Colon (tissue), 2 donors: ENCODE measurements at regions not wholly inside any gene's neighbourhood (a gene's known extent, or its start where the extent isn't known, plus 50 kb on each side); places are given as distances from the start of the nearest gene placed in this dataset.
A peak's percentile ranks its signal among the peaks of the same experiment; 100 is the strongest.
"Not testable (repeated sequence)": the region's sequence is repeated elsewhere in the genome, so short reads cannot be mapped to it uniquely, and the experiment has no call there.

Experiments used
- FAIRE-seq: peaks from 2 replicates; lab custom pipeline; 2012; peaks lifted over from hg19 to GRCh38; lab: Jason Lieb, UNC
- donor health status: control.
- donor health status: control.

DNA sequence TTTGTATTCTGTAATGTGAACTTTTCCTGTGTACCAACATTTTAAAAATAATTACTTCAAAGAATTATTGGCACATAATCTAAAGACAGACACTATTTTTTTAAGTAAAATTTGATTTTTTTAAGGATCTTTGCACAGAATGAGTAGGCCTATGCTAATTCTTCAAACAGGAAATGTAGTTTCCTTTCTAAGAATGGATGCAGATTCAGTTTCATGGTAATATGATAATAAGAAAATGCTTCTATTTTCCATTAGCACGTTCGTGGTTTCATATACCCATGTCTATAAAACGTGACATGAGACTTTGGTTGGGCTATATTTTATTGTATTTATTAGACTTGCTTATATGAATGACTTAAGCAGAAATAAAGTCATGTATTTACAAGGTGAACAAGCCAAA, 191.8 kb upstream of the RBBP8 start:
- no peak for FAIRE-seq

GRCh38 chr18:22742409-22742808, 190.7 kb upstream of the RBBP8 start:
- no peak for FAIRE-seq

- FAIRE-seq, result no peak
Measured at GRCh38 chr18:22745966-22746365, 187.2 kb upstream of the RBBP8 start.

- no peak for FAIRE-seq
Measured at GRCh38 chr18:22752014-22752413, 181.1 kb upstream of the RBBP8 start.

DNA sequence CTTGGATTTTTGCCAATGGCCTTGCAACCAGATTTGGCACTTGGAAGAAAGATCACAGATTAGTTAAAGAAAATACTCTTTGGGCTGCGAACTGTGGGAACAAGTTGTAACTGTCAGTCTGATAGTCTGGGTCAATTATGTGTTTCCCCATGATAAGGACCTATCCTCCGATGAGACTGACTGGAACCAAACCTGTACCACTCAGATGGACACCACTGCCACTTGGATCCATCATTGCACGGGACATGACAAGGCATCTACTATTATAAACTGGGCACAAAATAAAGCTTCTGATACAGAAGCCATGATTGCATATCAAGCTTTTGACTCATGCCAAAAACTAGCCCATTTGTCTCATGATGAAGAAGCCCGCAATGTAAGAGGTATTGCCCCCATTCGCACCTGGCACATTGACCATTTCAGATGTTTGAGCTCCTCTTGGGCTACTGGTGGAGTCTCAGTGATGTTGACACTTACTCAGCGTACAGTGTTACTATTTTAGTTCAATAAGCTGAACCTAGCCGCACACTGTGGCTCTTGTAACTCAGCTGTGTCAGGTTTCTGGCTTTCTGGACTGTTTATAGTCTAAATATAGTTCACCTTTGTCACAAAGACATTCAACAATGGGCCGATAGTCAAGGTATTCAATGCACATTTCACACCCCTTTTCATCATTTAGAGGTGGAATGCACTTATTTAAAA, 179.8 kb upstream of the RBBP8 start:
- no peak for FAIRE-seq

GRCh38 chr18:22764005-22764404, 169.1 kb upstream of the RBBP8 start:
- not testable (repeated sequence) for FAIRE-seq

DNA sequence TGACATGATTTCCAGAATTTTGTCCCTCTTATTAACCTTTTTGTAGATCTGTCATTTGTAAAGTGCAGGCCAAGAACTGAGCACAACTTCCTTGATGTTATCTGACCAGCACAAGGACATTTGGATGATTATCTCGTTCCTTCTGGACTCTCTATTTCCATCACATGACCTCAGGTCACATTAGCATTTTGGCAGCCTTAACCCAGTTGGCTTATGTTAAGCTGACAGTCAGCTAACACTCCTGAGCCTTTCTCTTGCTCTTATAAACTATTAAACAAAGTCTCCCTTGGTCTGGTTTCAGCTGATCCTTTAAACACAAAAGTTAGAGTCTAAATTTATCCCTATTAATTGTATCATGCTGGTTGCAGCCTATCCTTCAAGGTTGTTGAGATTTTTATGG, 167.2 kb upstream of the RBBP8 start:
- no peak for FAIRE-seq

- FAIRE-seq, result no peak
Measured at GRCh38 chr18:22767653-22768052, 165.5 kb upstream of the RBBP8 start.

- FAIRE-seq, result no peak
Measured at GRCh38 chr18:22773944-22774343, 159.2 kb upstream of the RBBP8 start.

DNA sequence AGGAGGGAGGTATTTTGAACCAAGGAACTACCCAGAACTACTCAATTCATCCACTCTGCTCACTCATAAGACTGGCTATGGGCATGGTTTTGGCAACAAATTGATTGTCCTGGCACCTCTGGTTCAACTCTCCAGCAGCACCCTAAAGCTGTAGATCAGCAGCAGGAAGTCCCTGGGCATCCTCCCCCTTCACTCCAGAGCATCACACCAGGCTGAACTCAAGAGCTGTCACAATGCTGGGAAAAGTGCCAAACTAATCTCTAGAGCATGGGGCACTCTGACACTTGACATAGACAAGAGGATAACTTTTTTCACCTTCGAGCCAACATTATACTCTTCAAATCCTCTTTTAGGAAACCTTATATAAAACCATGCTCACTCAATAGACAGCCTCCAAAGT, 154.1 kb upstream of the RBBP8 start:
- FAIRE-seq, result no peak

- FAIRE-seq, result no peak
Measured at GRCh38 chr18:22783245-22783644, 149.9 kb upstream of the RBBP8 start.

DNA sequence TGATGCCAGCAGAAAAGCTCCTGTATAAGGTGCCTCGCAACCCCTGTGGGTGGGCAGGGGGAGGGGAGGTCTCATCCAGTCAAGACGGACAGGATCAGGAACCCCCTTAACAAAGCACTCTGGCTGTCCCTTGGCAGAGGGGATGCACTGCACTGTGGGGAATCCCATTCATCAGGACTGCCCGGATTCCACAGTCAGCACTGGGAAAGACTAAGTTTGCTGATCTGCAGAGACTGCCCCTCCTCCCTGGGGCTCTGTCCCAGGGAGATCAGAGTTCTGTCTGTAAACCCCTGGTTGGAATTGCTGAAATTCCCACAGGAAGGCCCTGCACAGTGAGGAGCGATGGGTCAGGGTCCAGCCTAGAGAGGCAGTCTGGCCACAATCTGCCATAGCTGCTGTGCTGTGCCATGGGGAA, 149.5 kb upstream of the RBBP8 start:
- FAIRE-seq, result no peak

DNA sequence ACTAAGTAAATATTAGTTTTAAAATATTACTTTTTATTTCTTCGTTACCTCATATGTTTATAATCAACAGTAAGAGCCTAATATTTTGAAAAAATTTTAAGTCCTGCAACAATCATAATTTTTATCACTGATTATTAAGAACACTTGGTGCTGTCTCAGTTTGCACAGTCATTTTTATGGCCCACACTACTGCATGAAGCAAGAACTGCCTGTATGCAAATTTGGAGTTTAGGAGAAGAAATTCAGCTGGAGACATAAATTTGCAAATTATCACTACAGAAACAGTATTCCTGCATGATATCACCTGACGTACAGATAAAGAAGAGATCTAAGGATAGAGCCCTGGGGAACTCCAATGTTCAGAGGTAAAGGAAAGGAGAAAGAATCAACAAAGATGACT, 144.1 kb upstream of the RBBP8 start:
- FAIRE-seq, result no peak

GRCh38 chr18:22789600-22789999, 143.5 kb upstream of the RBBP8 start:
- no peak for FAIRE-seq

DNA sequence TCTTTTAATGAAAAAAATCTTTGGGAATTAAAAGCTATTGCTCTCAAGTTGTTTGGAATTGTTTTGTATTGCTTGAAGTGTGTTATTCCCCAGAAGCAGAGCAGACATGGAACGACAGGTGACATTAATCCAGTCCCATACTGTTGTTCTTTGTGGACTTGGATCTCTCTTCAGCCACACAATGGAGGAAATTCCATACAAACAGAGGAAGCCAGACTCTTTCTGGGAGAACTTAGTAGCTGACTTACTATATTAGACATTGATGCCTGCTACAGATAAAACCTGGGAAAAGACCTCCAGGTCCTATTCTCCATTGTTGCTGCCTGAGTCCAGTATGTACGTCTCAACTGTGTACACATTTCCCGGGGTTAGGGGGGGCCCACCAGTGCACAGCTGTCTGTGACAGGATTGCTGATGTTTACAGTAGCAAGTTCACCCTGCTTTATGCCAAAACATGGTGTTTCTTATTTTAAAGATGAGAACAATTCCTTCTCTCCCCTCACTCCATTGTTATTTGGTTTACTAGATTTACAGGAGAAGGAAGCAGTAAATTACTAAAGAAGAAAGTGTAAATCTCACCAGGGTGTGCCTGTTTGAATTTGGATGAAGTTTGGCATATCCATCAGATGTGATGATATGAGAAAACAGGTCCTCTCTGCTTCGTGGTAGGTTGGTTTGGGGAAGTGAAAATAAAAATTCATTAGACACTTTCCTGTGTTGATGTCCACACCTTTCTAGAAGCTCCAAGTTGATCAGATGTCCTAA, 142.4 kb upstream of the RBBP8 start:
- no peak for FAIRE-seq

DNA sequence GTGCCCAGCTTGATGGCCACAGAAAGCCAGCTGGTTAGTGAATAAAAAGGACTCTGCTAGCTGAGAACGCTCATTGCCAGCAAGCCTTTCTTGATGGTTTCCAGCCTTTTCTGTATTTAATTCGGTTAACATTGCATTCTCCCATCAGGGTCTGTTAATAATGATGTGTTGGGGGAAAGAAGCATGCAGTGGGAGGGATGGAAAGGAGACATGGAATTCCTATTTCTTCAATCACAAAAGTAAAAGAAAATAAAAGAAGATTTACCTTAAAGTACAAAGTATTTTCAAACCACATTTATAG, 141.9 kb upstream of the RBBP8 start:
- FAIRE-seq, result no peak

- peak; percentile 31 for FAIRE-seq
Measured at GRCh38 chr18:22796113-22796512, 137.0 kb upstream of the RBBP8 start.

DNA sequence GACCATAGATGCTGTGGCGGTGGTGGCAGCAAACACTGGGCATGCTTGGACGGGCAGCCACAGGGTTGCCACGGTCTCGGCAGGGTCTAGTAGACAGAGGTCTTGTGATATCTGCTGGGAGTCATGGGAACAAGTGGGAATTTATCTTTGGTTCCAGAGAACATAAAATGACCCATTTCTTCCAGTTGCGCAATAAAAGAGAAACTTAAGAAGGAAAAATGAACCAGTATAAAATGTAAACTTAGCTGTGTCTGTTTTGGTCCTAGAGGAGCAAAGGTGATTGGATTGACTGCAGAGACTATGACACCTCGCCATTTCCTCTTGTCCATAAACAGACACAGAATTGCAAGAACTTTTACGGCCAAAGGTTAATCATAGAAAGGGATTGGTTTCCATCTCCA, 132.6 kb upstream of the RBBP8 start:
- no peak for FAIRE-seq

- FAIRE-seq, result no peak
Measured at GRCh38 chr18:22813648-22814328, 119.3 kb upstream of the RBBP8 start.

- no peak for FAIRE-seq
Measured at GRCh38 chr18:22814329-22814703, 118.8 kb upstream of the RBBP8 start.

DNA sequence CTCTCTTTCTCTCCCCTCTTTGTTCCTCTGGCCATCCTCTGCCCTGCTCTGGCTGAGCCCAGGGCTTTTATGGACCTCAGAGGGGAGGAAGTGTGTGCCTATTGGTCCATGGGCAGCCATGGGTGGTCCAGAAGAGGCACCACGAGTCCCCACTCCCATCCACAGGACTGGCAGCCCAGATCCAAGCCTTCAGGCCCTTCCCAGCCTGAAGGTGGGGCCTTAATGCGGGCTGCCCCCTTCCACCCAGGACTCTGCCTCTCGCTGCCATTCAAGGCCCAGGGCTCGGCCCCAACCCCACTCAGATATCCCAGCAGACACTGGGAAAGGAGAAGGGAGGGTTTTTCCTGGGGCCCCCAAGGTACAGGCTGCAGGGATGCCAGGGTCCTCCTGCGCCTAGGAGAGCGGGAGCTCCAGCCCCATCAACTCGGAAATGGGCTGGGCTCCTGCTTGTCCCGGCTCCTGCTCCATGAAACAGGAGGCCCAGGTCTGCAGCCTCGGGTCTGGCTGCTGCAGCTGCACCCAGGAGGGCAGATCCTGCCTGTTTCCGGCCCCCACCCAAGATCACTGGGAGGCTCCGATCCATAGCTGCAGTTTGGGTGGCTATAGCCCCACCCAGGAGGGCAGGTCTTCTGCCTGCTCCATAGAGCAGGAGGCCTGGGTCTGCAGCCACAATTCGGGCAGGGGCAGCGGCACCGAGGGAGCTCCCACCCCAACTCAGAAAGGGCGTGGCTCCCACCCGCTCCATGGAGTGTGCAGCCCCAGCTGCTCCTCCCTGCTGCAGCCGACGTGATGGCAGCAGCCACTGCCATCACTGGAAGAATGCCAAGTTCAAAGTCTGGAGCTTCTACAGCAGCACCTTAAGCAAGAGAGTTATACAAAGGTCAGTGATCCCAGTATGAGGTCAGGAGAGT, 116.6 kb upstream of the RBBP8 start:
- no peak for FAIRE-seq

- FAIRE-seq, result no peak
Measured at GRCh38 chr18:22817844-22818243, 115.3 kb upstream of the RBBP8 start.

DNA sequence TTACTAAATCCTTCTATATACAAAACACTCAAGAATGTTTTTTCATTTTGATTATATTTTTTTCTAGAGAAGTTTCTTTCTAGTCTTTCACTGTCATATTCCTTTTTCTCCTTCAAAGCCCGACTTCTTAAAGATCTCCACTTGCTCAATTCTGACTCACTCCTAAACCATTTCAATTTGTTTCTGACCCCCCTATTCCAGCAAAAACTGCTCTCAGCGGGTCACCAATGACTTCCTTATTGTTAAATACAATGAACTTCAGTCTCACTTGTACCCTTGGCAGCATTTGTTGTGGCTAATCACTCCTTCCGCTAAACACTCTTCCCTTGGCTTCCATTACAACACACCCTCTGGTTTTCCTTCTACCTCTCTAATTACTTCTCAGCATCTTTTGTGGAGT, 111.1 kb upstream of the RBBP8 start:
- no peak for FAIRE-seq
